Adrenal gland (tissue), 5 donors: ENCODE measurements at regions not wholly inside any gene's neighbourhood (a gene's known extent, or its start where the extent isn't known, plus 50 kb on each side); places are given as distances from the start of the nearest gene placed in this dataset.

Source experiments
- POLR2A ChIP-seq, 2 donors: fragments of 450-650 bp; IDR thresholded peaks; one replicate each; pipeline ENCODE4 v1.6.1; 2017; ENCODE audit warnings: antibody characterized with exemption in 2 of 2, mild to moderate bottlenecking in 2 of 2, moderate library complexity in 1 of 2
- TF ChIP-seq, protein P1 (sequence below), 6 experiments: fragments of 450-650 bp in 4 of 6; fragments of 200-600 bp in 2 of 6; sonication (generic) in 1 of 6; IDR thresholded peaks; 1 replicate in 5 of 6; 2 replicates in 1 of 6; pipeline versions ENCODE4 v1.5.1 to v1.8.0; 2016 to 2021; ENCODE audit warnings: antibody characterized with exemption in 6 of 6, mild to moderate bottlenecking in 2 of 6, moderate library complexity in 1 of 6
- donor health status: DM: no; HTN: no; CAD: no.

DNA sequence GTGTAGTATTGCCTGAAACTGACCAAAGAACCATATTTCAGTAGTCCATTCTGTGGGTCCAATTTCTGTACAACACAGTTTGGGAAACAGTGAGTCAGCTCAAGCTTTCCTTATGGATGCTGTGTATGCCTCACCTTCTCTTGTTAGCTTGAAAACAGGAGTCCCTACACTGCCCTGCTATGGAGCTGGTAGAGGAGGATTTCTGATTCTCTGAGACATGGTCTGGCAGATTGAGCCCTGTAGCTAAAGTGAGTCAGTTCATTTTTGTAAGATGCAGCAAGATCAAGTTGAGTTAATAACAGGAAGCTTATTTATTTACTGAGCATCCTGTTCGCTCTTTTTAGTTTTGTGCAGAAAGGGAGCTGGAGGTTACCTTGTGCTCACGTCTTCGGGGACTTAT lies 424.1 kb upstream of the RBMS3 start:
- TF ChIP-seq, protein P1, sequence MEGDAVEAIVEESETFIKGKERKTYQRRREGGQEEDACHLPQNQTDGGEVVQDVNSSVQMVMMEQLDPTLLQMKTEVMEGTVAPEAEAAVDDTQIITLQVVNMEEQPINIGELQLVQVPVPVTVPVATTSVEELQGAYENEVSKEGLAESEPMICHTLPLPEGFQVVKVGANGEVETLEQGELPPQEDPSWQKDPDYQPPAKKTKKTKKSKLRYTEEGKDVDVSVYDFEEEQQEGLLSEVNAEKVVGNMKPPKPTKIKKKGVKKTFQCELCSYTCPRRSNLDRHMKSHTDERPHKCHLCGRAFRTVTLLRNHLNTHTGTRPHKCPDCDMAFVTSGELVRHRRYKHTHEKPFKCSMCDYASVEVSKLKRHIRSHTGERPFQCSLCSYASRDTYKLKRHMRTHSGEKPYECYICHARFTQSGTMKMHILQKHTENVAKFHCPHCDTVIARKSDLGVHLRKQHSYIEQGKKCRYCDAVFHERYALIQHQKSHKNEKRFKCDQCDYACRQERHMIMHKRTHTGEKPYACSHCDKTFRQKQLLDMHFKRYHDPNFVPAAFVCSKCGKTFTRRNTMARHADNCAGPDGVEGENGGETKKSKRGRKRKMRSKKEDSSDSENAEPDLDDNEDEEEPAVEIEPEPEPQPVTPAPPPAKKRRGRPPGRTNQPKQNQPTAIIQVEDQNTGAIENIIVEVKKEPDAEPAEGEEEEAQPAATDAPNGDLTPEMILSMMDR (IDR thresholded peaks at IDR 0.05), result no peak
- no peak for TF ChIP-seq POLR2A (IDR thresholded peaks at IDR 0.05)
